Upper lobe of left lung (tissue), 4 donors: ENCODE measurements at regions not wholly inside any gene's neighbourhood (a gene's known extent, or its start where the extent isn't known, plus 50 kb on each side); places are given as distances from the start of the nearest gene placed in this dataset.

ENCODE experiments used
- EP300 ChIP-seq, 4 donors: sonication (generic); formaldehyde crosslinking; IDR thresholded peaks; one replicate each; pipeline ENCODE4 v1.5.1; 2017; ENCODE audit warnings: antibody characterized with exemption in 4 of 4, control low read depth in 2 of 4
- POLR2A ChIP-seq, 4 donors: fragments of 450-650 bp; IDR thresholded peaks; one replicate each; pipeline ENCODE4 v1.5.1; 2016 to 2017; ENCODE audit warnings: antibody characterized with exemption in 4 of 4, mild to moderate bottlenecking in 2 of 4
- POLR2AphosphoS5 ChIP-seq, 2 donors: sonication (generic); formaldehyde crosslinking; IDR thresholded peaks; one replicate each; pipeline ENCODE4 v1.5.1; 2017; ENCODE audit warnings: antibody characterized with exemption in 2 of 2
- TF ChIP-seq, protein P1 (sequence below), 6 experiments: fragments of 450-650 bp in 4 of 6; fragments of 200-600 bp in 2 of 6; sonication (generic) in 2 of 6; IDR thresholded peaks; one replicate each; pipeline ENCODE4 v1.5.1; 2016 to 2019; ENCODE audit warnings: antibody characterized with exemption in 6 of 6

DNA sequence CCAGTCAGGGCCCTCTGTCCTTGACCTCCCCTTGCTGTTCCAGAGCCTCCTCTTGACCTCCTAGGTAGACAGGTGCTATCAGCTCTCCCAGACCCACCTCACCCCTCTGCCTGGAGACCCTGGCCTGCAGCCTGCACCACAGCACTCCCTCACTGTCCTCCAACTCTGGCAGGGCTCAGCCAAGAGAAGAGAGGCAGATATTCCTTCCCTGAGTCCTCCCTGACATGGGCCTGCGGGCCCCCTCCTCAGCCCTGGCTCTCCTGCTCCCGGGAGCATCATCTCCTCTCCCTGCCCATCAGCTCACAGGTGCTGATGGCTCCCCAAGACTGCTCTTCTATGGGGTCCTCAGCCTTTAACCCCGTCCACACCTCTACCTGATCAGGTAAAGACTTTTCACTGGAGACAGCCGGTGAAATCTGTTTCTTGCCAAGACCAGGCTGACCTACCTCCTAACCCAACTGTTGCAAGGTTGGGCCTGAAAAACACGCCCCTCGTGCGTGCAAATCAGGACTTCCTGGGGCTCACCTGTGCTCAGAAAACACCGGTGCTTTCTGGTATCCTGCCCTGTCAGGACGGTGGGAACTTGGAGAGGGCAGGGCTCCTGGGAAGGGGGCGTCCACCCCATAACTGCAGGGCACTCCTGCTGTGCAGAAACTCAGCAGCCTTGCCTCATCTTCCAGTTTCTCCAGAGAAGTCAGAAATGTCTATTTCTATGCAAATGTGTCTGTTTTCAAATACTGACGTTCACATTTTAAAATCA lies 160.7 kb downstream of the SHANK2 start:
- TF ChIP-seq, protein P1, sequence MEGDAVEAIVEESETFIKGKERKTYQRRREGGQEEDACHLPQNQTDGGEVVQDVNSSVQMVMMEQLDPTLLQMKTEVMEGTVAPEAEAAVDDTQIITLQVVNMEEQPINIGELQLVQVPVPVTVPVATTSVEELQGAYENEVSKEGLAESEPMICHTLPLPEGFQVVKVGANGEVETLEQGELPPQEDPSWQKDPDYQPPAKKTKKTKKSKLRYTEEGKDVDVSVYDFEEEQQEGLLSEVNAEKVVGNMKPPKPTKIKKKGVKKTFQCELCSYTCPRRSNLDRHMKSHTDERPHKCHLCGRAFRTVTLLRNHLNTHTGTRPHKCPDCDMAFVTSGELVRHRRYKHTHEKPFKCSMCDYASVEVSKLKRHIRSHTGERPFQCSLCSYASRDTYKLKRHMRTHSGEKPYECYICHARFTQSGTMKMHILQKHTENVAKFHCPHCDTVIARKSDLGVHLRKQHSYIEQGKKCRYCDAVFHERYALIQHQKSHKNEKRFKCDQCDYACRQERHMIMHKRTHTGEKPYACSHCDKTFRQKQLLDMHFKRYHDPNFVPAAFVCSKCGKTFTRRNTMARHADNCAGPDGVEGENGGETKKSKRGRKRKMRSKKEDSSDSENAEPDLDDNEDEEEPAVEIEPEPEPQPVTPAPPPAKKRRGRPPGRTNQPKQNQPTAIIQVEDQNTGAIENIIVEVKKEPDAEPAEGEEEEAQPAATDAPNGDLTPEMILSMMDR (IDR thresholded peaks at IDR 0.05), result no peak
- TF ChIP-seq EP300 (IDR thresholded peaks at IDR 0.05) (no peak), POLR2AphosphoS5 (IDR thresholded peaks at IDR 0.05) (no peak), POLR2A (IDR thresholded peaks at IDR 0.05) (no peak)
